ENCODE measurements at regions not wholly inside any gene's neighbourhood (a gene's known extent, or its start where the extent isn't known, plus 50 kb on each side); places are given as distances from the start of the nearest gene placed in this dataset.
A peak's percentile ranks its signal among the peaks of the same experiment; 100 is the strongest.
"Not testable (repeated sequence)": the region's sequence is repeated elsewhere in the genome, so short reads cannot be mapped to it uniquely, and the experiment has no call there.

GRCh38 chr16:31702796-31703195 lies 170.8 kb upstream of the ZNF267 start:
- no peak for DNase-seq

DNA sequence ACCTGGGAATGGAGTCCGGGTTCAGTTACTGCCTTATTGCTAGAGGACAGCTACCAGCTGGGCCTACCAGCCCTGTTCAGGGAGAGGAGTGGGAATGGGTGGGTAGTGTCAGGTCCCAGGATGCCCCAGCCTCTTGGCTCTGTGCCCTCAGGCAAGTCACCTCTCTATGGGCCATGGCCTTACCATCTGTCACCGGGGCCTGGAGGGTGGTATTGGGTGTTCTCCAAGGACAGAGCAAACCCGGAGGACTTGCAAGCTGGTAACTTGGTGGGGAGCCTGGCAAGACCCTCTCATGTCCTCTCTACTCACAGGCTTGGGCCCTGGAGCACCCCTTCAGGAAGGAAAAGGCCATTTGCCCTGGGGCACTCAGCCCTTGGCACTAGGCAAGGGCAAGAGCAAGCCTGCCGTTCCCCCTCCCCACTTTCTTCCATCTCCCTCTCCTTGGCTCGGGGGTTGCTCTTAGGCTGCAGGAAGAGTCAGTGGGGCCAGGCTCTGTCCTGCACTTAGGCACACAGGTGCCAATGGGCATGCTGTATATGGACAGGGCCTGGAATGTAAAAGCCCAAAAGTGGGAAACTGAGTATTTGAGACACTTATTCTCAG lies 170.0 kb upstream of the ZNF267 start:
- no peak for DNase-seq

DNA sequence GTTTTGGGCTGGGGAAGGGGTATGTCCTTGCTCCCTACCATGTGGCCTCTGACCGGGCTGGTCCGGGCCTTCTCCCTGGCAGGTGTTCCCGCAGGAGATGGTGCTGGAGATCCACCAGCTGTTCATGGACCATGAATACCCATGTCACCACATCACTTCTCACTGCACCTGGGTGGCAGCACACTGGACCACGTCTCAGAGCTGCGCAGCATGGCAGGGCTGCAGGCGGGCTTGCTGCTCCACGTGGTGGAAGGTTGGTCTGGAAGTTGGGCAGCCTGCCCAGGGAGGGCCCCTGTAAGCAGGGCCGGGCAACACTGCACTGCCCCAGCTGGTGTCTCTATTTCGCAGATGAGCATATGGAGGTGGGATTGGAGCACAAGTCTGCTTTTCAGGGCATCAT lies 169.5 kb upstream of the ZNF267 start:
- DNase-seq, result no peak

DNA sequence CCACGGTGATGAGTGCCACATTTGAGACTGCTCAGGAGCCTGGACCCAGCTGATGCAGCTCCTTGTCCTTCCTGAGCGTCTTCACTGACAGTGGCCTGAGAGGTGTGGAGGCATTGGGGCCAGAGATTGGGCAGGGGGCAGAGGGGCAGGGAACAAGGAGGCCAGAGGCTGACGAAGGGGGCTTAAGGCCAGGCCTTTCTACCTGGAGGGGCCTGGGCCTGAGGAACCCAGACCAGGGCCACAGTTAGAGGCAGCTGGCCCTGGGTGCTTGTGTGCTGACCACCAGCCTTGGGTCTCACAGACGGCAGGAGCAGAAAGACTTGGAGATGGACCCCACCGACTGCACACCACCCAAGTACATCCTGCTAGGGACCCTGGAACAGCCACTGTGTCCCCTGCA lies 168.2 kb upstream of the ZNF267 start:
- no peak for DNase-seq

GRCh38 chr16:31706318-31706717 lies 167.3 kb upstream of the ZNF267 start:
- DNase-seq, result no peak

- no peak for DNase-seq
These were observed 166.7 kb upstream of the ZNF267 start for GRCh38 chr16:31706925-31707324.

DNA sequence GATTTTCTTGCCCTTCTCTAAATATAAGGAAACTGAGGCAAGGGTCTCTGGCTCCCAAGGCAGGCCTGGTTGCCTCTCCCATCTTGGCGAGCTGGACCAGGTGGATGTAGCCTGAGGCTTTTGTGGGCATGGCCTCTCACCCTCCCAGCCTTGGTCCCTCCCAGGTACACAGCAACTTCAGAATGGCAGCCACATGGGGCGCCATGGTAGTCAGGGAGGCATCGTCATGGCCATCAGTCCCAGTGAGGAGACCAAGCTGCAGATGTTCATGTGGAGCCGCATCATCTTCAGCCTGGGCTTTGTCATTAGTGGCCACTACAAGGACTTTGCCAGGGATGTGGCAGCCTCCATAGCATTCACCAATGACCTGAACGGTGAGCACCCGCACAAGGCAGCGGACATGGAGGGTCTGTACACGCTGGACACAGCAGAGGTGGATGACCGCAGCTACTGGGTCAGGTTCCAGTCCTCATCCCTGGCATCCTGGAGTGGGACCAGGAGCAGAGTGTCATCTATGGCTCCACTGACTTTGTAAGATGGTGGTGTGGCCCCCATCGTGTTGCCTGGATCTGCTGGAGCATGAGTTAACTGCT lies 165.8 kb upstream of the ZNF267 start:
- no peak for DNase-seq

- no peak for DNase-seq
These were observed 165.3 kb upstream of the ZNF267 start for GRCh38 chr16:31708348-31708747.

- DNase-seq, result no peak
These were observed 164.4 kb upstream of the ZNF267 start for GRCh38 chr16:31709181-31709580.

- DNase-seq, result no peak
These were observed 163.5 kb upstream of the ZNF267 start for GRCh38 chr16:31710134-31710533.

DNA sequence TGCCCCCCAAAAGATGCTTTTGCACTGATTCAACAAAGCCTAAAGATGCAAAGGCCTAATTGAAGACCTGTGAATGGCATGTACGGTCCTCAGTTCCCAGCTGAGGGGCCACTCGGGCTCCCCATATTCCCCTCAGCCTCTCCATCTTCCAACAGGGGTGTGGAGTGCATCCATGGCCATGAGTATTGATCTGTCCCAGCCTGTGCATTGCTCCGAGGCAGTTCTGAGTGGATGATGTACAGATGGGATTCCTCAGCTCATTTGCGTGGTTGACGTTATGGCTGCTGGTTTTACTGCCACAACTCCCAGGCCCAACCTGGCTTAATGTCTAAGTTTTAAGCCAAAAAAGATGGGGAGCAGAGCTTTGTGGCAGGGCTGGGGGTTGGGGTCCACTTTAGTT lies 162.7 kb upstream of the ZNF267 start:
- no peak for DNase-seq

DNA sequence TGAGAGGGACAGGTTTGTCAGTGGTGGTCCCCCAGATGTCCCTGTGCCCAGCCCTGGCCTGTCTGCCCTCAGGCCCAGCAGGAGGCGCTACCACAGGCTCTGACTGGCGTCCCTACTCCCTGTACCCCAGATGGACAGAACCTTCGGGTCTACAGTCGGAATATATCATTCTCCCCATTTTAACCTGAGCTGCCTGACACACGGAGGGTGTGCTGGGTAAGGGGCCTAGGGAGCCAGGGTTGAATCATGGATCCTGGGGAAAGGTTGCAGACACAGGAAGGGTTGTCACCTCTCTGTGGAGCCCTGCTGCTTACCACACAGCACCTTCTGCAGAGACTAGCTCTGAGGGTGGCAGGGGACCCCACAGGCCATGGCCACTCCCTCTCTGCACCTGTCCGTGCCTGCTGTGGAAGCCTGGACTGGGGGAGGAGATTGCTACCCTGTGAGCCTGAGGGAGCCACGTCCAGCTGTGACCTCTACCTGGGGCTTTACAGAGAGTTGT lies 162.2 kb upstream of the ZNF267 start:
- DNase-seq, result no peak

DNA sequence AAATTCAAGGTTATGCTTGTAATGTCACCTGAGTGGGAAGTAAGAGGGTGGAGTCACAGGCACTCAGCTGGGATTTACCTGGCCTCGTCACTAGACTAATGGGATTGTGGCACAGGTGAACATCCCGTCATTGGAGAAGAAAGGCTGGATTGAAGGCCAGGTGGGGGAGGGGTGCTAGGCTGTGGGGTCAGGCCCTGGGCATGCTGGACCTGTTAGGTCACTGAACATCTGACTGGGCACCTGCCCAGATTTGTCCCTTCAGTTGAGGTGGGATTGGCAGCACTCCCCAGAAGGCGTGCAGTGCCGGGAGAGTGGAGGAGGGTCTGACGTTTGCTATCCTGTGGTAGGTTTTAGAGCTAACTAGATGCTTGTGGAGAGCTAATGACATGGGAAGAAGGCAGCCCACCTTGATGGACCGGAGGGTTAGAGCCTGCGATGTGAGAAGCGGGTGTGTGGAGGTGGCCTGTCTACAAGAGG lies 161.5 kb upstream of the ZNF267 start:
- no peak for DNase-seq

DNA sequence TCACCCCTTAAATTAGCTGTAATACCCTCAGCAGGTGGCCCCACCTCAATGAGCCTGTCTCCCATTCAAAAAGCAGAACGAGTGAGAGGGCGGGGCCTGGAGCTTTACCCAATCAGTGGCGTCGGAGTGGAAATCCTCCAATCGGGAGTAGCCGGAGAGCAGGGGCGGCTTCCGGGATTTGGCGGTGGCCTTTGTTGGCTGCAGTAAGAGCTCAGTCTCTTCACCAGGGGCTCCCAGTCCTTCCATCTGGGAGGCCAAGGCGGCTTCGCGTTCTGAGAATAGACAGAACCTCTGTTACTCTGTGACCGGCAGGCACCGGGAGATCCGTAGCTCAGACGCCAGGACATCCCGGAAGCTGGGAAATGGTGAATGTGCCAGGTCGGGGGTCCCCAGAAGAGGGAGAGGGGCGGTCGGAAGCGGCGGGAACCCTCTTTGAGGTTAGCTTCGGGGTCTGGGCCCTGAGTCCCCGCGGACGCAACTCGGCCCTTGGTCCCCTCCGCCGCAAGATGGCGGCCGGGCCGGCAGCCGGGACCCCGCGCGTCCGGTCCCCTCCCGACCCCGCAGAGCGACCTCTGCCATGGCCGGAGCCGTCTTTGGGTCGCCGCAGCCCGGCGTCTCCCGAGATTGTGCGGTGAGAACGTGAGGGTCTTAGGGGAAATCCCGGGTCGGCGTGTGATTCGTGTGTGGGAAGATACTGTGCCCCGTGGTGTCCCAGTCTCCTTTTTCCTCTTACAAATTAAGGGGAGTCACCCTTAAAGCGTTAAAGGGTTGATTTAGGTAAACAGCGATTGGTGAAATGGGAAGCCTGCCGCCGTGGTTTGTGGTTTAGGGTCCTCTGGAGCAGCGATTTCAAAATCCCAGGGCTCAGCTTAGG lies 160.3 kb upstream of the ZNF267 start:
- peak; percentile 85 for DNase-seq

DNA sequence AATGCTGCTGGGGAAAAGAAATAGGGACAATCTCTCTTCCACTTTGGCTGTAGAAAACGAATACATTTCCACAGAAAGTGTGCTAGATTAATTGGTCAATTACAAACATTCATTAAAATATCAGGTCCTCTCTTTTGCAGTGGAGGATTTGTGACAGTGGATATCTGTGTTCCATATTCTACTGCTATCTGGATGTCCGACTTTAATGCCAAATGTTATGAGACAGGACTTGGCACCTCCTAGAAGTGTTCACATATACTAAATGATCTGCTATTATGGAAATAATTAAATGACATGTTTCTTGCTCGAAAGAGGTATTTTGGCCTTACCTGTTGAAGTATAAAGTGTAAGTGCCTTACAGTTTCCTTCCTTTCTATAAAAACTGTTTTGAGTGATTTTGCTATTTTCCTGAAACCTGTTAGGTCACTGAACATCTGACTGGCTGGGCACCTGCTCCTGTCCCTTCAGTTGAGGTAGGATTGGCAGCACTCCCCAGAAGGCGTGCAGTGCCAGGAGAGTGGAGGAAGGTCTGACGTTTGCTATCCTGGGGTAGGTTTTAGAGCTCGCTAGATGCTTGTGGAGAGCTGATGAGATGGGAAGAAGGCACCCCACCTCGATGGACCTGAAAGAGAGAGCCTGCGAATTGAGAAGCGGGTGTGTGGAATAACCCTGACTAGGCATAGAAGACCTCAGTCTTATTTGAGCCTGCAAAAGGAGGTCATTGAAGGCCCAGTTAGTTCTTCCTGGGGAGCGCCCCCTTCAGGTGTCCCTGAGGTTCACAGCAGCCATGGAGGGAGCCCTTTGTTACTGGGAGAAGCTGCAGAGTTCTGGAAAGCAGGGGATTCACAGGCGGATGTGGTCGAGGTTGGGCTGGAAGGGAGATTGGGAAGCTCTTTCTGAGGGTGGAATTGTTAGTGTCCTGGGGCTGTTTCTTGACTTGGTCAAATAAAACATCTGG lies 159.4 kb upstream of the ZNF267 start:
- DNase-seq, result no peak

GRCh38 chr16:31714903-31715504 lies 158.6 kb upstream of the ZNF267 start:
- DNase-seq, result no peak

DNA sequence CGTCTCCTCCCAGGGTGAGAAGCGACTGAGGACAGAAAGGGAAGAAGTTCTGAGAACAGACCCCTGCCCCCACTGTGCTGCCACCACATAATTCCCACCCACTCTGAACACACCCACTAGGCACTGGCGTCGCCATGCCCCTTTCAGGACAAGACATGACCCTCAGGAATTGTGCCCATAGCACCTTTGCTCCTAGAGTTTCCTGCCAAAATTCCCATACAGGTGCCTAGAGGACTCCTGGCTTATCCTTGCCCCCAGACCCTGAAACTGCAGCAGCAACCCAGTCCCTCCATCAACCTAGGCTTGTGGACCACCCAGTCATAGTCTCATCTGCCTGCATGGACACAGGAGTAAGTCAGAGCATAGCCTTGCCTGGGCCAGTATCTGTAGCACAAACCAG lies 157.7 kb upstream of the ZNF267 start:
- no peak for DNase-seq

- no peak for DNase-seq
These were observed 154.6 kb upstream of the ZNF267 start for GRCh38 chr16:31718998-31719397.

DNA sequence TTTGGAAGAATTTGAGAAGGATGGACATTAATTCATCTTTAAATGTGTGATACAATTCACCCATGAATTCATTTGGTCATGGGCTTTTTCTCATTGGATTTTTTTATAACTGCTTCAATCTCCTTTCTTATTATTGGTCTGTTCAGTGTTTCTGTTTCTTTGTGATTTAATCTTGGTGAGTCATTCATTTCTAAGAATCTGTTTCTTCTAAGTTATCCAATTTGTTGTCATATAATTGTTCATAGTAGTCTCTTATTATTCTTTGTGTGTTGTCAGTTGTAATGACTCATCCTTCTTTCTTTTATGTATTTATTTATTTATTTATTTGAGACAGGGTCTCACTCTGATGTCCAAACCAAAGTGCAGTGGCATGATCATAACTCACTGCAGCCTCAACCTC lies 146.1 kb upstream of the ZNF267 start:
- no peak for DNase-seq

DNA sequence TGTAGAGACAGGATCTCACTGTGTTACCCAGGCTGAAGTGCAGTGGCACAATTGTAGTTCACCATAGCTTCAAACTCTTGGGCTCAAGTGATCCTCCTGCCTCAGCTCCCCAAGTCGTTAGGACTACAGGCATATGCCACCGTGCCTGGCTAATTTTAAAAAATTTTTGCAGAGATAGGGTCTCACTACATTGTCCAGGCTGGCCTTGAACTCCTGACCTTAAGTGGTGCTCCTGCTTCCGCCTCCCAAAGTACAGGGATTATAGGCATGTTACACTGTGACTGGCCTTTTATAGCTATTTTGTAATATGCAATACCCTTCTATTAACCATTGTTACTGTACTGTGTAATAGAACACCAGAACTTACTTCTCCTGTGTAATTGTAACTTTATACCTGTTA lies 139.3 kb upstream of the ZNF267 start:
- no peak for DNase-seq

DNA sequence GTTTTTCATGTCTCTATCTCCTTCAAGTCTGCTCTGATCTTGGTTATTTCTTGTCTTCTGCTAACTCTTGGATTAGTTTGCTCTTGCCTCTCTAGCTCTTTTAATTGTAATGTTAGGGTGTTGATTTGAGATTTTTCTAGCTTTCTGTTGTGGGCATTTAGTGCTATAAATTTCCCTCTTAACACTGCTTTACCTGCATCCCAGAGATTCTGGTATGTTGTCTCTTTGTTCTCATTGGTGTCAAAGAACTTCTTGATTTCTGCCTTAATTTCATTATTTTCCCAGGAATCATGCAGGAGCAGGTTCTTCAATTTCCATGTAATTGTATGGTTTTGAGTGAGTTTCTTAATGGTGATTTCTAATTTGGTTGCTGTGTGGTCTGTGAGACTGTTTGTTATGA lies 128.5 kb upstream of the ZNF267 start:
- DNase-seq, result not testable (repeated sequence)

- DNase-seq, result no peak
These were observed 127.7 kb upstream of the ZNF267 start for GRCh38 chr16:31745900-31746299.
